ENCODE measurements at regions not wholly inside any gene's neighbourhood (a gene's known extent, or its start where the extent isn't known, plus 50 kb on each side); places are given as distances from the start of the nearest gene placed in this dataset.
"Not testable (repeated sequence)": the region's sequence is repeated elsewhere in the genome, so short reads cannot be mapped to it uniquely, and the experiment has no call there.

DNA sequence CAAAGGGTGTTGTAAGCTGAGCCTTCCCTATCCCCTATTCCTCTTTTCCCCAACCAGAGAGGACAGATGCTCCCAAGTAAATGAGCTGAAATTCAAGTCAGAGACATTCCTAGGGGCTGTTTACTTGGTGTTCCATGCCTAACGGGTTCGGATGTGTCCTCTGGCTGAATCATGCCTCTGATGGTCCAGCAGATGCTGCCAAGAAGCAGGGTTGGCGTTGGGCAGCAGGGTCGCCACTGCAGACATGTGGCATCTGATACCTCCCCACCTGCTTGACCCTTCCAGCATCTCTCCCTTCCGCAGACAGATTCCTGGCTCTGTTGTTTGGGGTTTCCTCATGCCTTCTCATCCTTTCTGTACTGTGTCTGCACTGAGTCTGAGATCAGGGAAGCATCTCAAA, 108.3 kb downstream of the HNRNPLL start:
- Mint-ChIP-seq H3K9me3 (no peaks in the 10 kb centered on the region), H3K27me3 (peaks cover 21% of the 10 kb centered on the region), H3K4me1 (no peaks in the 10 kb centered on the region), H3K36me3 (no peaks in the 10 kb centered on the region), H3K27ac (no peak overlapping the region), H3K4me3 (no peak overlapping the region)
- CTCF ChIA-PET: interaction anchor here (1.3 kb wide), 1 partner anchor 14 kb away, joined by 5 read pairs; no protein-coding TSS in a partner anchor
- no peak for DNase-seq

DNA sequence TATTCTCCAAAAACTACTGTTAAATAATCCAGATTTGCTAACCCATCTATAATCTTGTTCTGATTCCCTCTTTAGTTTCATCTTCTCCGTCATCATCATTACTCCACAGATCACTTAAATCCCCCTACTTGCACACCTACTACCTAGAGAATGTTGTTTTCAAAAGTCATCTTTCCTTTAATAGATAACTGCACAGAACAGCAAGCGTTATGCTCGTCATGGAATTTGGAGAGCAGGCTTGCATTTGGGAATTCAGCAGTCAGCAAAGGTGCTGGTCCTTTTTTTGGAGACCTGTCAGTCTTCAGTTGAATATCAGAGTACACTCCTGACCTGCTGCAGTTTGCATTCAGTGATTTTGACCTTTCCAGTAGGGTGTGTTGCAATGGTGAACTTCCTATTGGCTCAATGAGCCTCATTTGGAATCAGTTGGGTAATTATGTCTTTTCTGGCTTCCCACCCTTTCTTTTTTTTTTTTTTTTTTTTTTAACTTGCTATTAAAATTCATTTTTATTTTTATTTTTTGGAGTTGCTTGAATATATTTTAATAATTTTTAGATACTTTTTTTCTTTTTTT, 110.6 kb downstream of the HNRNPLL start:
- DNase-seq: no peak
- no peak overlapping the region for H3K4me3 Mint-ChIP-seq
- no peaks in the 10 kb centered on the region for H3K36me3 Mint-ChIP-seq
- peaks cover 17% of the 10 kb centered on the region for H3K27me3 Mint-ChIP-seq
- H3K27ac Mint-ChIP-seq: no peak overlapping the region
- H3K9me3 Mint-ChIP-seq: no peaks in the 10 kb centered on the region
- CTCF ChIA-PET: no interaction called here
- H3K4me1 Mint-ChIP-seq: no peaks in the 10 kb centered on the region

DNA sequence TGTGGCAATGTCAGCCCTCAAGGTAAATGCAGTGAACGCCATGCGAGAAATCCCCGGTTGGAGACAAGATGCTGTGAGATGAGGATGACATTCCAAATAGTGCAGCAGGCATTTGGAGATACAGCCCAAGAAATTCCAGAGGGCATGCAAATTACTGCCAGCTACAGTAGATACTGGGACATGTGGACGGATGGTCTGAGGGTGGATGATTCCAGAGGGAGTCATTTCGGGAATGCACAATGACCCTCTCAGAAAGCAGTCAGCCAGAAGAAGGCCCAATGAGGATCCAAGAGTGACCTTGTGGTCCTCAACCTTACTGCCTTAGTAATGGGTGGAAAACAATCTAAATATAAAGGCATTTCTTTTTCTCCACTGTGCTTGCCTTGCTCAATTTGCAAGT, 111.3 kb downstream of the HNRNPLL start:
- Mint-ChIP-seq H3K4me3 (no peak overlapping the region), H3K36me3 (no peaks in the 10 kb centered on the region)

DNA sequence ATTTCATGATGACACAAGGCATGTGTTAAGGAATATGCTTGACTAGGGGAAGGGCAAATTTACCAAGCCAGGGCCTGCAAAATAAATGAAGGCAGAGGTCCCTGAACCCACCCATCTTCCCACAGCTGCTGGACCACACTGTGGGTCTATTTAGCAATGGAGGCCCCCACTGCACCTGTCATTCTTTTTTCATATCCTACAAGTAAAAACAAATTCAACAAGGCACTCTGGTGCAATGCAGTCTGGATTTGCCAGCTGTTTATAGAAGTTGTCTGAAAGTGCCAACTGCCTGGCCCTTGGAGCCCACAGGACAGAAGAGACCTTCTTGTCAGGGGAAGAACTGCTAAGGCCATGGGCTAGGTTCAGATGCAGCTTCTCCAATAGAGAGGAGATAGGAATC, 112.8 kb upstream of the ATL2 start:
- Mint-ChIP-seq H3K27ac (no peak overlapping the region), H3K4me1 (no peaks in the 10 kb centered on the region), H3K27me3 (peaks cover 13% of the 10 kb centered on the region), H3K4me3 (no peak overlapping the region), H3K36me3 (no peaks in the 10 kb centered on the region), H3K9me3 (no peaks in the 10 kb centered on the region)
- DNase-seq: no peak
- CTCF ChIA-PET: no interaction called here

More for the DNA sequence above, 111.3 kb downstream of the HNRNPLL start:
- H3K9me3 Mint-ChIP-seq: no peaks in the 10 kb centered on the region
- no peak overlapping the region for H3K27ac Mint-ChIP-seq
- no peaks in the 10 kb centered on the region for H3K4me1 Mint-ChIP-seq
- H3K27me3 Mint-ChIP-seq: peaks cover 13% of the 10 kb centered on the region
- CTCF ChIA-PET: no interaction called here
- DNase-seq: no peak

DNA sequence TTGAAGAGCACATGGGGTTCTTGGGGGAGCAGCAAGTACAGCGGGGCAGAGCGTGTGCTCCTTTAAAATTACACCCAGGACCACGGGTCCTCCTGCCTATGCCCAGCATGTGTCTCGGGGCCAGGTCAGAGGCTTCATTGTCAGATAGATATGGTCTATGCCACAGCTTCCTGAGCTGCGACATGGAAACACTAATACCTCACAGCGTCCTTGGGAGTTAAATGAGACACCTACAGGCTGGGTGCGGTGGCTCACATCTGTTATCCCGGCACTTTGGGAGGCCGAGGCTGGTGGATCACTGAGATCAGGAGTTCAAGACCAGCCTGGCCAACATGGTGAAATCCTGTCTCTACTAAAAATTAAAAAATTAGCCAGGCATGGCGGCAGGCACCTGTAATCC, 110.8 kb upstream of the ATL2 start:
- H3K27me3 Mint-ChIP-seq: peaks cover 12% of the 10 kb centered on the region
- no peak for DNase-seq
- H3K27ac Mint-ChIP-seq: no peak overlapping the region
- no peaks in the 10 kb centered on the region for H3K4me1 Mint-ChIP-seq
- CTCF ChIA-PET: interaction anchor here (1.2 kb wide), 1 partner anchor 20 kb away, joined by 4 read pairs; no protein-coding TSS in a partner anchor
- no peaks in the 10 kb centered on the region for H3K9me3 Mint-ChIP-seq
- no peaks in the 10 kb centered on the region for H3K36me3 Mint-ChIP-seq
- no peak overlapping the region for H3K4me3 Mint-ChIP-seq

- CTCF ChIA-PET: interaction anchor here (1.2 kb wide), 2 partner anchors 21 to 22 kb away, joined by 4 read pairs; no protein-coding TSS in a partner anchor
- H3K36me3 Mint-ChIP-seq: no peaks in the 10 kb centered on the region
- peaks cover 12% of the 10 kb centered on the region for H3K27me3 Mint-ChIP-seq
- H3K4me3 Mint-ChIP-seq: no peak overlapping the region
- H3K9me3 Mint-ChIP-seq: peaks cover 2% of the 10 kb centered on the region
- H3K27ac Mint-ChIP-seq: no peak overlapping the region
- H3K4me1 Mint-ChIP-seq: no peaks in the 10 kb centered on the region
- no peak for DNase-seq
Measured at GRCh38 chr2:38486213-38487026, 109.3 kb upstream of the ATL2 start.

- Mint-ChIP-seq H3K27me3 (peaks cover 12% of the 10 kb centered on the region), H3K4me1 (no peaks in the 10 kb centered on the region), H3K9me3 (peaks cover 4% of the 10 kb centered on the region), H3K4me3 (no peak overlapping the region), H3K36me3 (no peaks in the 10 kb centered on the region), H3K27ac (no peak overlapping the region)
- DNase-seq: no peak
- CTCF ChIA-PET: interaction anchor here (1.2 kb wide), 1 partner anchor 20 kb away, joined by 4 read pairs; no protein-coding TSS in a partner anchor
Measured at GRCh38 chr2:38485734-38486133, 108.7 kb upstream of the ATL2 start.

- DNase-seq: no peak
- Mint-ChIP-seq H3K27ac (no peak overlapping the region), H3K9me3 (peaks cover 9% of the 10 kb centered on the region), H3K4me1 (no peaks in the 10 kb centered on the region), H3K36me3 (no peaks in the 10 kb centered on the region), H3K27me3 (peaks cover 12% of the 10 kb centered on the region), H3K4me3 (no peak overlapping the region)
- CTCF ChIA-PET: no interaction called here
Measured at GRCh38 chr2:38484957-38485356, 107.9 kb upstream of the ATL2 start.

GRCh38 chr2:38483776-38484501, 106.9 kb upstream of the ATL2 start:
- peaks cover 12% of the 10 kb centered on the region for H3K27me3 Mint-ChIP-seq
- H3K4me3 Mint-ChIP-seq: no peak overlapping the region
- H3K27ac Mint-ChIP-seq: no peak overlapping the region
- no peak for DNase-seq
- CTCF ChIA-PET: no interaction called here
- H3K9me3 Mint-ChIP-seq: peaks cover 10% of the 10 kb centered on the region
- H3K4me1 Mint-ChIP-seq: no peaks in the 10 kb centered on the region
- H3K36me3 Mint-ChIP-seq: no peaks in the 10 kb centered on the region

DNA sequence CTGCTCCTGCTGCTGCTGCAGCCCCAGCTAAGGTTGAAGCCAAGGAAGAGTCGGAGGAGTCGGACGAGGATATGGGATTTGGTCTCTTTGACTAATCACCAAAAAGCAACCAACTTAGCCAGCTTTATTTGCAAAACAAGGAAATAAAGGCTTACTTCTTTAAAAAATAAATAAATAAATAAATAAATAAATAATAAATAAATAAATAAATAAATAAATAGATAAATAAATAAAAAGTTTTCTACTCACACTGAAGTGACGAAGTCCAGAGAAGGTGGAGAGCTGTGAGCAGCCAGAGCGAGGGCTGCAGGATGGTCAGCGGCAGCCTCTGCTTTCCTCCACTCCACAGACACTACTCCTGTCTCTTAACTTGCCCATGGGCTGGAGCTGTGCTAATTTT, 105.6 kb upstream of the ATL2 start:
- H3K4me3 Mint-ChIP-seq, H3K4me1 Mint-ChIP-seq, H3K27ac Mint-ChIP-seq, H3K36me3 Mint-ChIP-seq, CTCF ChIA-PET, DNase-seq: not testable (repeated sequence)
- Mint-ChIP-seq H3K27me3 (peaks cover 14% of the 10 kb centered on the region), H3K9me3 (peaks cover 10% of the 10 kb centered on the region)

DNA sequence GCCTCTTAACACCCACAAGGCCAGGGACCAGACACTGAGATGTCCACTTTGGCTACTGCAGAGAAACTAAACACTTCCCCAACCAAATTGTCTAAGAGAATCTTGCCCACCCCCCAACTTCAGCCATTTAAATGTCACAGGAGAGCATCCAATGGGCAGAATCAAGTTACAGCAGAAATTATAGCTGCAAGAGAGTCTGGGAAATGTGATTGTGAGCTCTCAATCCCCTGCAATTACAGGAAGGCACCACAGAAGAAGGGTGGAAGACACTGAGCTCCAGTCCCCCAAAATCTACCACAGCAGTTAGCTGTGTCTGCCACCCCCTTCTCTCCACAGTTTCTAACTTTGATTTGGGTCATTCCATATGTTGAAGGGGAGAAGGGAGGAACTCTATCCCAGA, 103.5 kb upstream of the ATL2 start:
- CTCF ChIA-PET: interaction anchor here (1.4 to 1.6 kb wide), 2 partner anchors 14 to 28 kb away, joined by 4 to 7 read pairs; no protein-coding TSS in a partner anchor
- Mint-ChIP-seq H3K27me3 (peaks cover 21% of the 10 kb centered on the region), H3K9me3 (peaks cover 10% of the 10 kb centered on the region), H3K4me1 (no peaks in the 10 kb centered on the region), H3K36me3 (no peaks in the 10 kb centered on the region), H3K27ac (no peak overlapping the region), H3K4me3 (no peak overlapping the region)
- no peak for DNase-seq

DNA sequence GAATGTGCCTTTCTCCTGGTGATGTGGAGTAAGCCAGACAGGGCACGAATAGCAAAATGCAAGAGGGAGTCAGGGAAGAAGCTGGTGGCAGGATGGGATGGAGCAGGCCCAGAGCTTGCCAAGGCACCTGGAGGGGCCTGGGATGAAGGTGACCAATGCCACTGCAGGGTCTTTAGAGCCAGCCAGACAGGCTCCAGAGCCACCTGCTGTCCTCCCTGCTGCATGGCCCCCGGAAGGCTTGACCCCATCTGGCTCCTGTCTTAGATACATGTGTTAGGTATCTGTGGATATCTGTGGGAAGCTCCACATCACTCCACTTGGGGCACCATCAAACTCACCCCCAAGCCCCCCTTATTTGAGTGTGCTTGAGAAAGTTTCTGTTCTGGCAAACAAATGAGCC, 99.9 kb upstream of the ATL2 start:
- H3K27ac Mint-ChIP-seq: no peak overlapping the region
- DNase-seq: no peak
- no peak overlapping the region for H3K4me3 Mint-ChIP-seq
- peaks cover 10% of the 10 kb centered on the region for H3K4me1 Mint-ChIP-seq
- CTCF ChIA-PET: interaction anchor here (0.7 to 1.0 kb wide), 2 partner anchors 162 to 441 kb away, joined by 3 to 4 read pairs; no protein-coding TSS in a partner anchor
- H3K36me3 Mint-ChIP-seq: no peaks in the 10 kb centered on the region
- H3K27me3 Mint-ChIP-seq: peaks cover 24% of the 10 kb centered on the region
- peaks cover 10% of the 10 kb centered on the region for H3K9me3 Mint-ChIP-seq

GRCh38 chr2:38475567-38475881, 98.5 kb upstream of the ATL2 start:
- CTCF ChIA-PET: interaction anchor here (2.1 kb wide), 1 partner anchor 33 kb away, joined by 7 read pairs; no protein-coding TSS in a partner anchor
- peaks cover 10% of the 10 kb centered on the region for H3K4me1 Mint-ChIP-seq
- H3K9me3 Mint-ChIP-seq: peaks cover 5% of the 10 kb centered on the region
- H3K27me3 Mint-ChIP-seq: peaks cover 31% of the 10 kb centered on the region
- DNase-seq: no peak
- H3K27ac Mint-ChIP-seq: no peak overlapping the region
- H3K4me3 Mint-ChIP-seq: no peak overlapping the region
- no peaks in the 10 kb centered on the region for H3K36me3 Mint-ChIP-seq

- Mint-ChIP-seq H3K27ac (no peak overlapping the region), H3K4me3 (no peak overlapping the region), H3K4me1 (peaks cover 10% of the 10 kb centered on the region), H3K27me3 (peaks cover 31% of the 10 kb centered on the region), H3K9me3 (peaks cover 1% of the 10 kb centered on the region), H3K36me3 (no peaks in the 10 kb centered on the region)
- DNase-seq: no peak
- CTCF ChIA-PET: interaction anchor here (1.1 to 2.1 kb wide), 3 partner anchors 9 to 99 kb away, joined by 4 to 7 read pairs (median 4); partner anchors contain the start of gene ATL2
Measured at GRCh38 chr2:38474715-38475566, 97.9 kb upstream of the ATL2 start.

All from activated naive CD4-positive, alpha-beta T cell treated with anti-CD3 and anti-CD28 coated beads, Interleukin-2, amount 10 ng/mL, durations not matched to agents 7 days and 5 days (primary cell).